ENCODE measurements at regions not wholly inside any gene's neighbourhood (a gene's known extent, or its start where the extent isn't known, plus 50 kb on each side); places are given as distances from the start of the nearest gene placed in this dataset.

DNA sequence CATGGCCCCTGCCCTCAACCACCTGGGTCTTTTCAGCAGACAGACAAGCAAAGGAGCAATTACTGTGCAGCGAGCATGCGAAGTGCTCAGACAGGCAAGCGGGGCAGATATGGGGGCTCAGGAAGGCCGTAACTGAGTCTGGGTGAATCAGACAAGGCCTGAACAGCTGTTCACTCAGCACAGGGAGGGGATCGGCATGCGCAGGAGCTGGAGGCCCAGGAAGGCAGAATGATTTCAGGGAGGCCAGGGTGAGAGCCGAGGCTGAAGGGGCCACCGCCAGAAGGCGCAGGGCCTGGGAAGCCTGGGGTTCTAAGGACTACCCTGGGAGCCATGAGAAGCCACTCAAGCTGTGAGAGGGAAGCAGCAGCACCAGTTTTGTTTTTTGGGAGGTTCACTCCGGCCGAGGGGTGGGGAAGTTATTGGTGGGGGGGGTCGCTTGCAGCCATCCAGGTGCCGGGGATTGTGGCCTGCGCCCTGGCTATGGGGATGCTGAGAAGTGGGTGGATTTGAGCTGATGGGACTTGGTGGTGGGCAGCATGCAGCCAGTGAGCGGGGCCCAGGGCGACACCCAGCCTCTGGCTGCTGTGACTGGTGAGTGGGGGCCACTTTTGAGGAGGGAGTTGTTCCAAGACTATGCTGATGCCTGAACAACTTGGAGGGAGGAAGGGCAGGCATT lies 132.2 kb downstream of the TSN start:
- TF ChIP-seq, protein P1, sequence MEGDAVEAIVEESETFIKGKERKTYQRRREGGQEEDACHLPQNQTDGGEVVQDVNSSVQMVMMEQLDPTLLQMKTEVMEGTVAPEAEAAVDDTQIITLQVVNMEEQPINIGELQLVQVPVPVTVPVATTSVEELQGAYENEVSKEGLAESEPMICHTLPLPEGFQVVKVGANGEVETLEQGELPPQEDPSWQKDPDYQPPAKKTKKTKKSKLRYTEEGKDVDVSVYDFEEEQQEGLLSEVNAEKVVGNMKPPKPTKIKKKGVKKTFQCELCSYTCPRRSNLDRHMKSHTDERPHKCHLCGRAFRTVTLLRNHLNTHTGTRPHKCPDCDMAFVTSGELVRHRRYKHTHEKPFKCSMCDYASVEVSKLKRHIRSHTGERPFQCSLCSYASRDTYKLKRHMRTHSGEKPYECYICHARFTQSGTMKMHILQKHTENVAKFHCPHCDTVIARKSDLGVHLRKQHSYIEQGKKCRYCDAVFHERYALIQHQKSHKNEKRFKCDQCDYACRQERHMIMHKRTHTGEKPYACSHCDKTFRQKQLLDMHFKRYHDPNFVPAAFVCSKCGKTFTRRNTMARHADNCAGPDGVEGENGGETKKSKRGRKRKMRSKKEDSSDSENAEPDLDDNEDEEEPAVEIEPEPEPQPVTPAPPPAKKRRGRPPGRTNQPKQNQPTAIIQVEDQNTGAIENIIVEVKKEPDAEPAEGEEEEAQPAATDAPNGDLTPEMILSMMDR (IDR thresholded peaks at IDR 0.05; ENCODE audit: insufficient read depth, low read length), result no peak
- TF ChIP-seq, protein P2, sequence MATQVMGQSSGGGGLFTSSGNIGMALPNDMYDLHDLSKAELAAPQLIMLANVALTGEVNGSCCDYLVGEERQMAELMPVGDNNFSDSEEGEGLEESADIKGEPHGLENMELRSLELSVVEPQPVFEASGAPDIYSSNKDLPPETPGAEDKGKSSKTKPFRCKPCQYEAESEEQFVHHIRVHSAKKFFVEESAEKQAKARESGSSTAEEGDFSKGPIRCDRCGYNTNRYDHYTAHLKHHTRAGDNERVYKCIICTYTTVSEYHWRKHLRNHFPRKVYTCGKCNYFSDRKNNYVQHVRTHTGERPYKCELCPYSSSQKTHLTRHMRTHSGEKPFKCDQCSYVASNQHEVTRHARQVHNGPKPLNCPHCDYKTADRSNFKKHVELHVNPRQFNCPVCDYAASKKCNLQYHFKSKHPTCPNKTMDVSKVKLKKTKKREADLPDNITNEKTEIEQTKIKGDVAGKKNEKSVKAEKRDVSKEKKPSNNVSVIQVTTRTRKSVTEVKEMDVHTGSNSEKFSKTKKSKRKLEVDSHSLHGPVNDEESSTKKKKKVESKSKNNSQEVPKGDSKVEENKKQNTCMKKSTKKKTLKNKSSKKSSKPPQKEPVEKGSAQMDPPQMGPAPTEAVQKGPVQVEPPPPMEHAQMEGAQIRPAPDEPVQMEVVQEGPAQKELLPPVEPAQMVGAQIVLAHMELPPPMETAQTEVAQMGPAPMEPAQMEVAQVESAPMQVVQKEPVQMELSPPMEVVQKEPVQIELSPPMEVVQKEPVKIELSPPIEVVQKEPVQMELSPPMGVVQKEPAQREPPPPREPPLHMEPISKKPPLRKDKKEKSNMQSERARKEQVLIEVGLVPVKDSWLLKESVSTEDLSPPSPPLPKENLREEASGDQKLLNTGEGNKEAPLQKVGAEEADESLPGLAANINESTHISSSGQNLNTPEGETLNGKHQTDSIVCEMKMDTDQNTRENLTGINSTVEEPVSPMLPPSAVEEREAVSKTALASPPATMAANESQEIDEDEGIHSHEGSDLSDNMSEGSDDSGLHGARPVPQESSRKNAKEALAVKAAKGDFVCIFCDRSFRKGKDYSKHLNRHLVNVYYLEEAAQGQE (IDR thresholded peaks at IDR 0.05; ENCODE audit: insufficient replicate concordance, low read depth), result no peak

All from HL-60 (cell line).